Naive thymus-derived CD4-positive, alpha-beta T cell (primary cell): ENCODE measurements at regions not wholly inside any gene's neighbourhood (a gene's known extent, or its start where the extent isn't known, plus 50 kb on each side); places are given as distances from the start of the nearest gene placed in this dataset.

Source experiments
- ATAC-seq: fragments of 150-1000 bp; cut with Tn5 transposase; 2 replicates; pipeline ENCODE4 v1.10.0; 2021; ENCODE audit warnings: mild to moderate bottlenecking, moderate library complexity
- CTCF ChIA-PET: fragments of 350-600 bp; sonication (Branson Sonifier 250); formaldehyde crosslinking; loops from one replicate; lab custom pipeline; 2021; ENCODE audit warnings: antibody characterized with exemption; lab: Charles Lee
- POLR2A ChIA-PET: fragments of 350-600 bp; sonication (Branson Sonifier 250); formaldehyde crosslinking; loops from one replicate; lab custom pipeline; 2021; ENCODE audit warnings: antibody characterized with exemption, inconsistent platforms; lab: Charles Lee
- DNase-seq, 9 donors: peaks; one replicate each; pipeline versions ENCODE4 v3.0.0 to v3.0.0-alpha.2; 2020 to 2022; ENCODE audit warnings: mixed read lengths in 1 of 9
- H3K27ac ChIP-seq: one replicate; pipeline ENCODE4 v1.7.0; 2013; ENCODE audit warnings: mild to moderate bottlenecking, low read depth, low read length, moderate library complexity
- H3K27me3 ChIP-seq, 2 donors: one replicate each; pipeline ENCODE4 v1.7.0; 2013; ENCODE audit warnings: low read length in 2 of 2, mild to moderate bottlenecking in 2 of 2, moderate library complexity in 2 of 2; ENCODE audit not compliant: control insufficient read depth in 2 of 2, insufficient read depth in 2 of 2
- H3K36me3 ChIP-seq, 3 experiments: 1 replicate in 2 of 3; 2 replicates in 1 of 3; pipeline ENCODE4 v1.7.0; 2013; ENCODE audit warnings: low read length in 3 of 3, mild to moderate bottlenecking in 3 of 3, moderate library complexity in 1 of 3; ENCODE audit not compliant: insufficient read depth in 3 of 3, control insufficient read depth in 2 of 3
- H3K4me1 ChIP-seq, 2 donors: one replicate each; pipeline ENCODE4 v1.7.0; 2013; ENCODE audit warnings: low read length in 2 of 2, mild to moderate bottlenecking in 2 of 2, moderate library complexity in 1 of 2; ENCODE audit not compliant: control insufficient read depth in 2 of 2, insufficient read depth in 2 of 2
- H3K4me3 ChIP-seq: 2 replicates; pipeline ENCODE4 v1.7.0; 2013; ENCODE audit warnings: mild to moderate bottlenecking, low read length
- H3K9me3 ChIP-seq, 3 experiments: 1 replicate in 2 of 3; 2 replicates in 1 of 3; pipeline ENCODE4 v1.7.0; 2013; ENCODE audit warnings: low read length in 3 of 3; ENCODE audit not compliant: control insufficient read depth in 2 of 3
- H3K27ac Mint-ChIP-seq, 9 donors: one replicate each; pipeline ENCODE4 v1.8.0; 2020 to 2022; ENCODE audit warnings: mixed read lengths in 9 of 9, mild to moderate bottlenecking in 8 of 9, moderate library complexity in 5 of 9, inconsistent platforms in 2 of 9
- H3K27me3 Mint-ChIP-seq, 5 donors: one replicate each; pipeline ENCODE4 v1.8.0; 2021 to 2022; ENCODE audit warnings: mixed read lengths in 5 of 5, mild to moderate bottlenecking in 1 of 5
- H3K36me3 Mint-ChIP-seq, 5 donors: one replicate each; pipeline ENCODE4 v1.8.0; 2020 to 2022; ENCODE audit warnings: mixed read lengths in 5 of 5, mild to moderate bottlenecking in 3 of 5, inconsistent platforms in 1 of 5
- H3K4me1 Mint-ChIP-seq, 7 donors: one replicate each; pipeline ENCODE4 v1.8.0; 2020 to 2022; ENCODE audit warnings: mixed read lengths in 7 of 7, mild to moderate bottlenecking in 3 of 7, inconsistent platforms in 1 of 7
- H3K4me3 Mint-ChIP-seq, 10 donors: one replicate each; pipeline ENCODE4 v1.8.0; 2020 to 2022; ENCODE audit warnings: mild to moderate bottlenecking in 10 of 10, mixed read lengths in 10 of 10, moderate library complexity in 6 of 10, inconsistent platforms in 2 of 10
- H3K9me3 Mint-ChIP-seq, 11 donors: one replicate each; pipeline ENCODE4 v1.8.0; 2020 to 2022; ENCODE audit warnings: mixed read lengths in 11 of 11, mild to moderate bottlenecking in 4 of 11, inconsistent platforms in 1 of 11, moderate library complexity in 1 of 11
- intact Hi-C, 2 donors: fragments of 100-400 bp; cut with micrococcal nuclease; formaldehyde crosslinking; loops; one replicate each; pipeline ENCODE4 v1.15.1; 2023

- DNase-seq: no peak
- Histone ChIP-seq H3K27me3 (no peaks in the 10 kb centered on the region), H3K4me3 (no peak overlapping the region), H3K4me1 (no peaks in the 10 kb centered on the region), H3K9me3 (no peaks in the 10 kb centered on the region), H3K36me3 (no peaks in the 10 kb centered on the region), H3K27ac (no peak overlapping the region)
- H3K27me3 Mint-ChIP-seq: no peaks in the 10 kb centered on the region
- no peak overlapping the region for H3K27ac Mint-ChIP-seq
- no peak for ATAC-seq
- no peaks in the 10 kb centered on the region for H3K36me3 Mint-ChIP-seq
- CTCF ChIA-PET: no interaction called here
- intact Hi-C loops: no loop called here
- H3K4me3 Mint-ChIP-seq: no peak overlapping the region
- H3K4me1 Mint-ChIP-seq: no peaks in the 10 kb centered on the region
- H3K9me3 Mint-ChIP-seq: peaks cover 0 to 8% (median 0%) of the 10 kb centered on the region in 11 donors
- POLR2A ChIA-PET: no interaction called here
Observed at GRCh38 chr5:123806644-123807043, 294.7 kb downstream of the CSNK1G3 start.

GRCh38 chr5:123805300-123805699, 293.3 kb downstream of the CSNK1G3 start:
- H3K36me3 Mint-ChIP-seq: no peaks in the 10 kb centered on the region
- H3K36me3 ChIP-seq: no peaks in the 10 kb centered on the region
- DNase-seq (no peak), ATAC-seq (no peak)
- no peak overlapping the region for H3K4me3 Mint-ChIP-seq
- no peak overlapping the region for H3K27ac ChIP-seq
- H3K4me3 ChIP-seq: no peak overlapping the region
- intact Hi-C loops: no loop called here
- H3K9me3 Mint-ChIP-seq: peaks cover 0 to 8% (median 0%) of the 10 kb centered on the region in 11 donors
- CTCF ChIA-PET: no interaction called here
- H3K4me1 ChIP-seq: no peaks in the 10 kb centered on the region
- H3K4me1 Mint-ChIP-seq: no peaks in the 10 kb centered on the region
- no peak overlapping the region for H3K27ac Mint-ChIP-seq
- H3K27me3 ChIP-seq: no peaks in the 10 kb centered on the region
- POLR2A ChIA-PET: no interaction called here
- no peaks in the 10 kb centered on the region for H3K9me3 ChIP-seq
- no peaks in the 10 kb centered on the region for H3K27me3 Mint-ChIP-seq

- ATAC-seq: no peak
- DNase-seq: no peak
- no peaks in the 10 kb centered on the region for H3K36me3 Mint-ChIP-seq
- no peaks in the 10 kb centered on the region for H3K27me3 ChIP-seq
- H3K9me3 ChIP-seq: no peaks in the 10 kb centered on the region
- no peak overlapping the region for H3K27ac Mint-ChIP-seq
- no peaks in the 10 kb centered on the region for H3K27me3 Mint-ChIP-seq
- H3K27ac ChIP-seq: no peak overlapping the region
- peaks cover 0 to 8% (median 0%) of the 10 kb centered on the region in 11 donors for H3K9me3 Mint-ChIP-seq
- H3K4me1 ChIP-seq: no peaks in the 10 kb centered on the region
- no peak overlapping the region for H3K4me3 Mint-ChIP-seq
- CTCF ChIA-PET: no interaction called here
- no peaks in the 10 kb centered on the region for H3K36me3 ChIP-seq
- POLR2A ChIA-PET: interaction anchor here (0.6 kb wide), 1 partner anchor 8 kb away, joined by 4 read pairs; no protein-coding TSS in a partner anchor
- H3K4me1 Mint-ChIP-seq: no peaks in the 10 kb centered on the region
- no peak overlapping the region for H3K4me3 ChIP-seq
- intact Hi-C loops: no loop called here
Observed at GRCh38 chr5:123803359-123803758, 291.4 kb downstream of the CSNK1G3 start.

- no peak overlapping the region for H3K27ac Mint-ChIP-seq
- ATAC-seq: no peak
- H3K9me3 ChIP-seq: no peaks in the 10 kb centered on the region
- H3K36me3 Mint-ChIP-seq: no peaks in the 10 kb centered on the region
- no peaks in the 10 kb centered on the region for H3K4me1 Mint-ChIP-seq
- H3K27ac ChIP-seq: no peak overlapping the region
- DNase-seq: no peak
- H3K27me3 ChIP-seq: no peaks in the 10 kb centered on the region
- ChIA-PET POLR2A (no interaction called here), CTCF (no interaction called here)
- no peaks in the 10 kb centered on the region for H3K27me3 Mint-ChIP-seq
- H3K4me3 ChIP-seq: no peak overlapping the region
- peaks cover 0 to 8% (median 0%) of the 10 kb centered on the region in 11 donors for H3K9me3 Mint-ChIP-seq
- H3K36me3 ChIP-seq: no peaks in the 10 kb centered on the region
- intact Hi-C loops: no loop called here
- no peaks in the 10 kb centered on the region for H3K4me1 ChIP-seq
- H3K4me3 Mint-ChIP-seq: no peak overlapping the region
Observed at GRCh38 chr5:123802298-123802951, 290.4 kb downstream of the CSNK1G3 start.

- Histone ChIP-seq H3K36me3 (no peaks in the 10 kb centered on the region), H3K4me1 (no peaks in the 10 kb centered on the region), H3K9me3 (no peaks in the 10 kb centered on the region), H3K27me3 (no peaks in the 10 kb centered on the region), H3K4me3 (no peak overlapping the region), H3K27ac (no peak overlapping the region)
- intact Hi-C loops: no loop called here
- ATAC-seq (no peak), DNase-seq (no peak)
- Mint-ChIP-seq H3K27me3 (no peaks in the 10 kb centered on the region), H3K9me3 (peaks cover 0 to 4% (median 0%) of the 10 kb centered on the region in 11 donors), H3K36me3 (no peaks in the 10 kb centered on the region), H3K4me1 (no peaks in the 10 kb centered on the region), H3K27ac (no peak overlapping the region), H3K4me3 (no peak overlapping the region)
- ChIA-PET POLR2A (no interaction called here), CTCF (no interaction called here)
Observed at GRCh38 chr5:123800640-123801039, 288.7 kb downstream of the CSNK1G3 start.

- ATAC-seq (no peak), DNase-seq (no peak)
- Histone ChIP-seq H3K27me3 (no peaks in the 10 kb centered on the region), H3K27ac (no peak overlapping the region), H3K4me1 (no peaks in the 10 kb centered on the region), H3K4me3 (no peak overlapping the region), H3K9me3 (no peaks in the 10 kb centered on the region), H3K36me3 (no peaks in the 10 kb centered on the region)
- ChIA-PET CTCF (no interaction called here), POLR2A (no interaction called here)
- Mint-ChIP-seq H3K27ac (no peak overlapping the region), H3K4me3 (no peak overlapping the region), H3K27me3 (no peaks in the 10 kb centered on the region), H3K9me3 (peaks cover 0 to 12% (median 2%) of the 10 kb centered on the region in 11 donors), H3K36me3 (no peaks in the 10 kb centered on the region), H3K4me1 (no peaks in the 10 kb centered on the region)
- intact Hi-C loops: no loop called here
Observed at GRCh38 chr5:123795688-123796087, 283.7 kb downstream of the CSNK1G3 start.

- no peak overlapping the region for H3K4me3 ChIP-seq
- Mint-ChIP-seq H3K4me1 (no peaks in the 10 kb centered on the region), H3K27me3 (no peaks in the 10 kb centered on the region), H3K4me3 (no peak overlapping the region), H3K36me3 (no peaks in the 10 kb centered on the region), H3K27ac (no peak overlapping the region), H3K9me3 (peaks cover 0 to 25% (median 6%) of the 10 kb centered on the region in 11 donors)
- H3K36me3 ChIP-seq: no peaks in the 10 kb centered on the region
- intact Hi-C loops: no loop called here
- H3K27me3 ChIP-seq: no peaks in the 10 kb centered on the region
- H3K27ac ChIP-seq: no peak overlapping the region
- ChIA-PET POLR2A (no interaction called here), CTCF (no interaction called here)
- DNase-seq (no peak), ATAC-seq (no peak)
- H3K4me1 ChIP-seq: no peaks in the 10 kb centered on the region
- no peaks in the 10 kb centered on the region for H3K9me3 ChIP-seq
Observed at GRCh38 chr5:123790226-123790625, 278.2 kb downstream of the CSNK1G3 start.
